GM12878 (cell line): ENCODE measurements at regions not wholly inside any gene's neighbourhood (a gene's known extent, or its start where the extent isn't known, plus 50 kb on each side); places are given as distances from the start of the nearest gene placed in this dataset.

ENCODE experiments used
- ATAC-seq: fragments of 200-7000 bp; cut with Tn5 transposase; 3 replicates; pipeline ENCODE4 v1.9.1; 2020; ENCODE audit warnings: mild to moderate bottlenecking, moderate library complexity
- BruUV-seq: library from RNA; stranded (reverse); fragments of 400-500 nt; replicated peaks from 2 replicates; lab custom pipeline; 2021; lab: Mats Ljungman, UMichigan
- CTCF ChIA-PET: fragments of 300-600 bp; sonication (Branson Sonifier 250); formaldehyde crosslinking; extraction: SDS; loops from one replicate; lab custom pipeline; 2021; ENCODE audit warnings: inconsistent platforms; lab: Yijun Ruan, JAX
- POLR2A ChIA-PET: fragments of 350-600 bp; formaldehyde crosslinking; extraction: SDS; loops from one replicate; lab custom pipeline; 2021; ENCODE audit warnings: inconsistent platforms; lab: Charles Lee
- RAD21 ChIA-PET: fragments of 300-600 bp; sonication (Branson Sonifier 250); formaldehyde crosslinking; loops from one replicate; lab custom pipeline; 2023; ENCODE audit warnings: antibody characterized with exemption; ENCODE audit not compliant: unreplicated experiment; lab: Charles Lee
- SMC1A ChIA-PET: fragments of 300-600 bp; sonication (Branson Sonifier 250); formaldehyde crosslinking; loops from one replicate; lab custom pipeline; 2023; ENCODE audit not compliant: unreplicated experiment, uncharacterized antibody; lab: Charles Lee
- DNase-seq: peaks from one replicate; pipeline ENCODE4 v3.0.0-alpha.2; 2011; ENCODE audit warnings: low read depth, low spot score
- FAIRE-seq: peaks from 3 replicates; lab custom pipeline; 2011; peaks lifted over from hg19 to GRCh38; lab: Jason Lieb, UNC
- H2AFZ ChIP-seq: 2 replicates; pipeline ENCODE4 v1.6.0; 2011; ENCODE audit warnings: low read depth, low read length, control low read depth; ENCODE audit not compliant: control insufficient read depth
- H3K27ac ChIP-seq: 2 replicates; pipeline ENCODE4 v1.5.1; 2011; ENCODE audit warnings: control low read depth; ENCODE audit not compliant: control insufficient read depth, insufficient read depth
- H3K27me3 ChIP-seq, 2 experiments: replicated peaks in 1 of 2; 2 replicates each; pipeline versions ENCODE4 v1.6.0 to v1.6.1; 2011; ENCODE audit warnings: low read length in 1 of 2; ENCODE audit not compliant: control insufficient read depth in 2 of 2, insufficient read depth in 2 of 2
- H3K36me3 ChIP-seq, 2 experiments: 2 replicates each; pipeline ENCODE4 v1.5.1; 2011; ENCODE audit warnings: low read length in 1 of 2; ENCODE audit not compliant: control insufficient read depth in 2 of 2, insufficient read depth in 2 of 2
- H3K4me1 ChIP-seq: 2 replicates; pipeline ENCODE4 v1.6.1; 2011; ENCODE audit warnings: mild to moderate bottlenecking, low read length, moderate library complexity, mixed read lengths; ENCODE audit not compliant: control insufficient read depth, insufficient read depth
- H3K4me2 ChIP-seq: 2 replicates; pipeline ENCODE4 v1.6.0; 2011; ENCODE audit warnings: control low read depth; ENCODE audit not compliant: control insufficient read depth, insufficient read depth
- H3K4me3 ChIP-seq: fragments of 200-600 bp; sonication (generic); 2 replicates; pipeline ENCODE4 v1.5.1; 2016
- H3K79me2 ChIP-seq: 2 replicates; pipeline ENCODE4 v1.6.0; 2011; ENCODE audit warnings: low read length; ENCODE audit not compliant: control insufficient read depth, insufficient read depth
- H3K9ac ChIP-seq: 2 replicates; pipeline ENCODE4 v1.8.0; 2011; ENCODE audit warnings: low read length, control low read depth, mixed read lengths; ENCODE audit not compliant: control insufficient read depth, insufficient read depth
- H3K9me3 ChIP-seq: replicated peaks from 3 replicates; pipeline ENCODE4 v1.5.1; 2011; ENCODE audit warnings: mild to moderate bottlenecking, low read length; ENCODE audit not compliant: control insufficient read depth, insufficient read depth
- H4K20me1 ChIP-seq: 2 replicates; pipeline ENCODE4 v1.6.0; 2011; ENCODE audit not compliant: control insufficient read depth, insufficient read depth
- ASH2L ChIP-seq: fragments of 300-600, 200-600 bp; sonication (generic); IDR thresholded peaks from 2 replicates; pipeline ENCODE4 v1.6.1; 2017; ENCODE audit warnings: low read depth, mild to moderate bottlenecking, borderline replicate concordance
- CBX3 ChIP-seq: fragments of 200-600 bp; sonication (generic); IDR thresholded peaks from 2 replicates; pipeline ENCODE4 v1.6.1; 2016; ENCODE audit warnings: low read depth, borderline replicate concordance
- CREB1 ChIP-seq: IDR thresholded peaks from 2 replicates; pipeline ENCODE4 v1.6.1; 2012; ENCODE audit warnings: low read depth, mild to moderate bottlenecking, inconsistent platforms
- ETV6 ChIP-seq, 2 experiments: fragments of 450-650 bp in 1 of 2; IDR thresholded peaks in 1 of 2; conservative IDR thresholded peaks in 1 of 2; 2 replicates each; pipeline ENCODE4 v1.6.1; 2014; ENCODE audit warnings: antibody characterized with exemption in 1 of 2, borderline replicate concordance in 1 of 2, low read depth in 1 of 2, mild to moderate bottlenecking in 1 of 2, moderate library complexity in 1 of 2
- EZH2 ChIP-seq: IDR thresholded peaks from 2 replicates; pipeline ENCODE4 v1.6.1; 2012; ENCODE audit warnings: low read depth, mild to moderate bottlenecking, control low read depth, inconsistent platforms, low read length, borderline replicate concordance; ENCODE audit not compliant: control insufficient read depth
- HDGF ChIP-seq: fragments of 450-650 bp; IDR thresholded peaks from 2 replicates; pipeline ENCODE4 v1.6.1; 2016; ENCODE audit warnings: antibody characterized with exemption
- MTA2 ChIP-seq: fragments of 450-650 bp; IDR thresholded peaks from 2 replicates; pipeline ENCODE4 v1.6.1; 2016; ENCODE audit warnings: low read depth, mild to moderate bottlenecking, moderate library complexity
- POU2F2 ChIP-seq: IDR thresholded peaks from 3 replicates; pipeline ENCODE4 v1.6.1; 2011; ENCODE audit warnings: low read depth, mild to moderate bottlenecking, low read length, borderline replicate concordance
- RBBP5 ChIP-seq: fragments of 200-600 bp; sonication (generic); conservative IDR thresholded peaks from 2 replicates; pipeline ENCODE4 v1.6.1; 2016
- SREBF1 ChIP-seq: IDR thresholded peaks from 2 replicates; pipeline ENCODE4 v1.6.1; 2012; ENCODE audit warnings: mild to moderate bottlenecking, low read length
- ZBTB33 ChIP-seq: fragments of 450-650 bp; IDR thresholded peaks from 2 replicates; pipeline ENCODE4 v1.6.1; 2017; ENCODE audit warnings: mild to moderate bottlenecking
- ZNF274 ChIP-seq: IDR thresholded peaks from one replicate; pipeline ENCODE4 v1.8.0; 2011; ENCODE audit not compliant: insufficient read length, insufficient read depth
- WGBS: methylation state at CpG from one replicate; pipeline ENCODE4 v1.1.6; 2016; ENCODE audit warnings: low lambda C conversion rate; ENCODE audit not compliant: insufficient replicate concordance, insufficient coverage; ENCODE audit errors: missing lambda C conversion rate; 5-methylcytosine and 5-hydroxymethylcytosine counted together
- in situ Hi-C: fragments of 300-500 bp; cut with MboI; formaldehyde crosslinking; loops from 9 replicates; pipeline ENCODE4 v1.14.3; 2018; ENCODE audit warnings: mixed read lengths
- intact Hi-C: fragments of 100-400 bp; cut with micrococcal nuclease; formaldehyde crosslinking; loops from one replicate; pipeline ENCODE4 v1.14.2; 2022; ENCODE audit not compliant: unreplicated experiment
- TF ChIP-seq, protein P1 (sequence below): fragments of 450-650 bp; conservative IDR thresholded peaks from 2 replicates; pipeline ENCODE4 v1.6.1; 2017; ENCODE audit warnings: mild to moderate bottlenecking, moderate library complexity

- POLR2A ChIA-PET, result no interaction called here
- no peak for TF ChIP-seq ETV6 (conservative IDR thresholded peaks at IDR 0.05 in 1 of 2, IDR thresholded peaks at IDR 0.05 in 1 of 2; ENCODE audit: borderline replicate concordance in 1 of 2, low read depth in 1 of 2)
- no peak for TF ChIP-seq RBBP5
- TF ChIP-seq, protein P1, sequence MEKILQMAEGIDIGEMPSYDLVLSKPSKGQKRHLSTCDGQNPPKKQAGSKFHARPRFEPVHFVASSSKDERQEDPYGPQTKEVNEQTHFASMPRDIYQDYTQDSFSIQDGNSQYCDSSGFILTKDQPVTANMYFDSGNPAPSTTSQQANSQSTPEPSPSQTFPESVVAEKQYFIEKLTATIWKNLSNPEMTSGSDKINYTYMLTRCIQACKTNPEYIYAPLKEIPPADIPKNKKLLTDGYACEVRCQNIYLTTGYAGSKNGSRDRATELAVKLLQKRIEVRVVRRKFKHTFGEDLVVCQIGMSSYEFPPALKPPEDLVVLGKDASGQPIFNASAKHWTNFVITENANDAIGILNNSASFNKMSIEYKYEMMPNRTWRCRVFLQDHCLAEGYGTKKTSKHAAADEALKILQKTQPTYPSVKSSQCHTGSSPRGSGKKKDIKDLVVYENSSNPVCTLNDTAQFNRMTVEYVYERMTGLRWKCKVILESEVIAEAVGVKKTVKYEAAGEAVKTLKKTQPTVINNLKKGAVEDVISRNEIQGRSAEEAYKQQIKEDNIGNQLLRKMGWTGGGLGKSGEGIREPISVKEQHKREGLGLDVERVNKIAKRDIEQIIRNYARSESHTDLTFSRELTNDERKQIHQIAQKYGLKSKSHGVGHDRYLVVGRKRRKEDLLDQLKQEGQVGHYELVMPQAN, result no peak
- no peak for TF ChIP-seq CBX3
- TF ChIP-seq SREBF1, result no peak
- TF ChIP-seq POU2F2, result no peak
- TF ChIP-seq ASH2L, result no peak
- no peak for TF ChIP-seq ZNF274
- TF ChIP-seq HDGF, result no peak
- no peak for TF ChIP-seq CREB1
- no peak for TF ChIP-seq EZH2
- TF ChIP-seq MTA2, result no peak
- no peak for TF ChIP-seq ZBTB33
- Histone ChIP-seq H3K9ac (no peak overlapping the region), H3K27ac (no peak overlapping the region), H3K36me3 (no peaks in the 10 kb centered on the region), H3K4me2 (no peak overlapping the region), H3K79me2 (no peaks in the 10 kb centered on the region), H3K27me3 (peaks cover 0 to 2% of the 10 kb centered on the region in 2 experiments; a peak in 1 of 4 replicates), H3K9me3 (no peaks in the 10 kb centered on the region; the same call in 1 of the 3 replicates), H2AFZ (no peak overlapping the region), H3K4me1 (no peaks in the 10 kb centered on the region), H4K20me1 (no peaks in the 10 kb centered on the region), H3K4me3 (no peak overlapping the region)
- in situ Hi-C loops (no loop called here), intact Hi-C loops (loop anchor here (10.0 kb wide), 1 partner anchor 855 kb away; no protein-coding TSS in a partner anchor)
- DNase-seq, result no peak
- BruUV-seq, result no TSS peak
- SMC1A ChIA-PET, result no interaction called here
- WGBS, result 27% methylated on average over 1 of the region's 1 CpG
- RAD21 ChIA-PET, result no interaction called here
- no peak for ATAC-seq
- CTCF ChIA-PET, result no interaction called here
- no peak for FAIRE-seq
Measured at GRCh38 chr5:66519626-66520025, 76.6 kb upstream of the MAST4 start.
